Right atrium auricular region (tissue), 2 donors: ENCODE measurements at regions not wholly inside any gene's neighbourhood (a gene's known extent, or its start where the extent isn't known, plus 50 kb on each side); places are given as distances from the start of the nearest gene placed in this dataset.

Experiments
- DNase-seq: peaks from one replicate; pipeline ENCODE4 v3.0.0-alpha.2; 2019; ENCODE audit warnings: low spot score
- H3K27ac ChIP-seq, 2 donors: fragments of 200-600 bp; sonication (generic); 1 replicate in 1 of 2; 2 replicates in 1 of 2; pipeline ENCODE4 v1.5.1; 2016 to 2019
- H3K27me3 ChIP-seq, 2 donors: fragments of 200-600 bp; sonication (generic); one replicate each; pipeline versions ENCODE4 v1.5.1 to v1.6.0; 2017 to 2019
- H3K36me3 ChIP-seq: fragments of 200-600 bp; sonication (generic); one replicate; pipeline ENCODE4 v1.5.1; 2016
- H3K4me1 ChIP-seq, 2 donors: fragments of 200-600 bp; sonication (generic); one replicate each; pipeline versions ENCODE4 v1.5.1 to v1.6.0; 2017 to 2019
- H3K4me3 ChIP-seq, 2 donors: fragments of 200-600 bp; sonication (generic); 1 replicate in 1 of 2; 2 replicates in 1 of 2; pipeline ENCODE4 v1.5.1; 2017 to 2019; ENCODE audit warnings: mild to moderate bottlenecking in 1 of 2, moderate library complexity in 1 of 2
- H3K9me3 ChIP-seq, 2 donors: fragments of 200-600 bp; sonication (generic); one replicate each; pipeline ENCODE4 v1.5.1; 2019
- TF ChIP-seq, protein P1 (sequence below), 2 donors: fragments of 200-600 bp; sonication (generic); IDR thresholded peaks; one replicate each; pipeline ENCODE4 v1.5.1; 2019; ENCODE audit warnings: antibody characterized with exemption in 2 of 2

DNA sequence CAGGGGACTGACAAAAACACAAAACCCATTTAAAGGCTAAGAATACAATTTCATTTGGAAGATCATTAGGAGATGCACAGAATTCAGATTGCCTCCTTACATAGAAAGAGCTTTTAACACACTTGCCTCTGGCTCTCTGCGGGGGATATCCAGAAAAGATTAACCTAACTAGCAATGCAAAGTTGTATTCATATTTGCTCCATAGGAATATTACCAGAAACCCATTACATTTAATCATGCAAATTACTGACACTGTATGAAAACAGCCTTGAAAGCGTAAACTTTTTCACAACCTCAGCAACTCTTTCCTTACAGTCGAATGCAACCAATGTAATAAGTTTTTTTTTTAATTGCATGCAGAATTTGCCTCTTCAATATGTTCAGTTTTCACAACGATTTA lies 1087.3 kb upstream of the PRKX start:
- no peaks in the 10 kb centered on the region for H3K4me1 ChIP-seq
- peaks cover 0 to 6% of the 10 kb centered on the region in 2 donors for H3K9me3 ChIP-seq
- TF ChIP-seq, protein P1, sequence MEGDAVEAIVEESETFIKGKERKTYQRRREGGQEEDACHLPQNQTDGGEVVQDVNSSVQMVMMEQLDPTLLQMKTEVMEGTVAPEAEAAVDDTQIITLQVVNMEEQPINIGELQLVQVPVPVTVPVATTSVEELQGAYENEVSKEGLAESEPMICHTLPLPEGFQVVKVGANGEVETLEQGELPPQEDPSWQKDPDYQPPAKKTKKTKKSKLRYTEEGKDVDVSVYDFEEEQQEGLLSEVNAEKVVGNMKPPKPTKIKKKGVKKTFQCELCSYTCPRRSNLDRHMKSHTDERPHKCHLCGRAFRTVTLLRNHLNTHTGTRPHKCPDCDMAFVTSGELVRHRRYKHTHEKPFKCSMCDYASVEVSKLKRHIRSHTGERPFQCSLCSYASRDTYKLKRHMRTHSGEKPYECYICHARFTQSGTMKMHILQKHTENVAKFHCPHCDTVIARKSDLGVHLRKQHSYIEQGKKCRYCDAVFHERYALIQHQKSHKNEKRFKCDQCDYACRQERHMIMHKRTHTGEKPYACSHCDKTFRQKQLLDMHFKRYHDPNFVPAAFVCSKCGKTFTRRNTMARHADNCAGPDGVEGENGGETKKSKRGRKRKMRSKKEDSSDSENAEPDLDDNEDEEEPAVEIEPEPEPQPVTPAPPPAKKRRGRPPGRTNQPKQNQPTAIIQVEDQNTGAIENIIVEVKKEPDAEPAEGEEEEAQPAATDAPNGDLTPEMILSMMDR (IDR thresholded peaks at IDR 0.05) = no peak
- H3K27ac ChIP-seq = no peak overlapping the region
- no peaks in the 10 kb centered on the region for H3K36me3 ChIP-seq
- DNase-seq = no peak
- H3K4me3 ChIP-seq = no peak overlapping the region
- H3K27me3 ChIP-seq = no peaks in the 10 kb centered on the region

DNA sequence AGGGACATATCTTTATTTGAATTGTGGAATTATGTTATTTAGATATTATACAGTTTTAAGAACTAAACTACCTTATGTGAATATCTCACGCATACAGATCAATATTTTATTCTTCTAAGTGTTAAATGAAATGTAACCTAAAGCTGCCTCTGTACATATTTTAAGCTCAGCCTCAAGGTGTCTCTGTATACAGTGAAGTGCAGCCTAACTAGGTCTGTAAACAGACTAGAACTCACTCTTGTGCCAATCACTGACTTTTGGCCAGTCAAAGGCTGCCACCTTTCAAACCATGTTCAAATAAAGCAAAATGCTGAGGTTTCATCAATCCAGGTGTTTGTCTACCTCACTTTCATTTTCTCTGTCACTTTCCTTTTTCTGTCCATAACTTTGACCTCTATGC lies 1074.5 kb upstream of the PRKX start:
- H3K4me3 ChIP-seq = no peak overlapping the region
- TF ChIP-seq, protein P1 (IDR thresholded peaks at IDR 0.05) = no peak
- no peaks in the 10 kb centered on the region for H3K4me1 ChIP-seq
- H3K27me3 ChIP-seq = no peaks in the 10 kb centered on the region
- no peaks in the 10 kb centered on the region for H3K9me3 ChIP-seq
- no peak for DNase-seq
- H3K36me3 ChIP-seq = no peaks in the 10 kb centered on the region
- no peak overlapping the region for H3K27ac ChIP-seq

DNA sequence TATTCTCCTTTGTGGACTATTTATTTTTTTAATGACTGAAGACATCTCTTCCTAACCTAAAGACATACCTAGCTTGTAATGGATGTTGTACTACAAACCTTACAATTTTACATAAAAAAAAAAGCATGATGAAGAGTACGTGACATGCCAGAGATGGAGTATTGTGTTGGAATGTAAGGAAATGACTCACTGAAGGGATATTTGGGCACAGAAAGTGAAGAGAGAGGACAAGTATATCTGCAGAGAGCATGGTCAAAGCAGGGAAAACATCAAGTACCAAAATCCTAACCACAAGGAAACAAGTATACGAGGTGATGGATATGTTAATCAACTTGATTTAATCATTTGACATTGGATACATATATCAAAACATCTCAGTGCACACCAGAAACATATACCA lies 1051.4 kb upstream of the PRKX start:
- no peaks in the 10 kb centered on the region for H3K36me3 ChIP-seq
- H3K27ac ChIP-seq = no peak overlapping the region
- H3K4me3 ChIP-seq = no peak overlapping the region
- no peaks in the 10 kb centered on the region for H3K9me3 ChIP-seq
- DNase-seq = no peak
- H3K27me3 ChIP-seq = no peaks in the 10 kb centered on the region
- TF ChIP-seq, protein P1 (IDR thresholded peaks at IDR 0.05) = no peak
- H3K4me1 ChIP-seq = no peaks in the 10 kb centered on the region

DNA sequence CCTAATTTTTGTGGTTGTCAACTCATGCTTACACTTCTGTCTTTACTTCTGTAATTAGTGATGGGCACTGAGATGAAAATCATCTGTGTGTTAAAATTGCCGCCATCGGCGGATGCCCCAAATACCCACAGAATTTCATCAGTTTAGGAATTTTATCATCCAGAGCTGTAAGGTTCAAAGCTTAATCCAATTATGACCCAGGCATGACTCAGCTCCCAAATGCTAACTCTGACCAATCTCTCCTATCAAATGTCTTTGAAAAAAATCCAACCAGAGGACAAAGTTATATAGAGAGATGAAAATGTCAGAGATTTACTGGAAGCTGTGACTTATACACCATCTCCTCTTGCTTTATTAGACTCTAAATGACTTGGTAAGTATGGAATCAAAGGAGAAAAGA lies 1048.7 kb upstream of the PRKX start:
- H3K27ac ChIP-seq = no peak overlapping the region

DNA sequence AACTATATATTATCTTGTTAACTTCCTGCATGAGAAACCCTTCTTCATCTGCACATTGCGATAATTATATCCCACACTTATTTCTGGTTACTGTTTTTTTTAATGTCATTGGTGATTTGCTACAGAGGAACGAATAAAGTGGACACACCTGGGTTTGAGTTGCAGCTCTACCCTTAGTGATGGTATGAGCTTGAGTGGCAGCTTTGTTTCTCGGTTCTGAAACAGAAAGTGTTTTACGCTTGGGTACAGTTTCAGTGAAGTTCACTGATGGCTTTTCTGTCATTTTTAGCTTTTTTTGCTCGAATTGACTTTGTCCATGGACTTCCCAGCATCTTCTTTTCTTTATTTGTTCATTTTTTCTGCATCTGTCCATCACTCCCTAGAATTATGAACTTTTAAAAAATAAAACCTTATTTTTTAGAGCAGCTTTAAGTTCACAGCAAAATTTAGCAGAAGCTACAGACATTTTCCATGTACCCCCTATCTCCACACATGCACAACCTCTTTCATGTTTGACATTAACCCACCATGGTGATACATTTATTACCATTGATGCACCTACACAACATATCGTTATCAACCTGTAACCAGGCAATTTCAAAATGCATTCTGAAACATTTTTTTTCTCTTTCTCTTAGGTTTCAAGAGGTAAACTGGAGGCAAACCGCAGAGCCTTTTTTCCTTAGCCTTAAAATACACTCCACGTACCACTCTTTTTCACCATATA lies 1041.6 kb upstream of the PRKX start:
- H3K4me3 ChIP-seq = no peak overlapping the region
- no peak for DNase-seq
- no peaks in the 10 kb centered on the region for H3K27me3 ChIP-seq
- no peaks in the 10 kb centered on the region for H3K36me3 ChIP-seq
- no peaks in the 10 kb centered on the region for H3K9me3 ChIP-seq
- TF ChIP-seq, protein P1 (IDR thresholded peaks at IDR 0.05) = no peak
- H3K4me1 ChIP-seq = no peaks in the 10 kb centered on the region
- no peak overlapping the region for H3K27ac ChIP-seq

More for the DNA sequence above, 1048.7 kb upstream of the PRKX start:
- H3K9me3 ChIP-seq = no peaks in the 10 kb centered on the region
- no peaks in the 10 kb centered on the region for H3K36me3 ChIP-seq
- no peaks in the 10 kb centered on the region for H3K27me3 ChIP-seq
- TF ChIP-seq, protein P1 (IDR thresholded peaks at IDR 0.05) = no peak
- H3K4me3 ChIP-seq = no peak overlapping the region
- no peak for DNase-seq
- H3K4me1 ChIP-seq = no peaks in the 10 kb centered on the region

DNA sequence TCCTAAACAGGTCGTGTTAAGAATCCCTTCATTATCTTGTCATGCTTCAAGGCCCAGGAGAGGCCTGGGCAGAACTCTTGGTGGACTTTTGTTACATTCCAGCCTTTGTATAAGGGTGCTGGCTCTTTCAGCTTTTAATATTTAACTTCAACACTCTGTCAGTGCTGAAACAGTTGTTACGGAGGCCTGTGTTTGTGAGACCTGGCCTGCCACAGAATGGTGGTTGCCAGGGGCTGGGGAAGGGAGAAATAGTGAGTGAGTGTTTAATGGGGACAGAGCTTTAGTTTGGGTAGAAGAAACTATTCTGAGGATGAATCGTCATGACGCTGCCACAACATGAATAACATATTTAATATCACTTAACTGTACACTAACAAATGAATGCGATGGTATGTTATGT lies 1027.6 kb upstream of the PRKX start:
- no peak overlapping the region for H3K4me3 ChIP-seq
- no peak overlapping the region for H3K27ac ChIP-seq
- H3K27me3 ChIP-seq = no peaks in the 10 kb centered on the region
- no peak for DNase-seq
- no peaks in the 10 kb centered on the region for H3K36me3 ChIP-seq
- no peaks in the 10 kb centered on the region for H3K4me1 ChIP-seq
- H3K9me3 ChIP-seq = no peaks in the 10 kb centered on the region
- TF ChIP-seq, protein P1 (IDR thresholded peaks at IDR 0.05) = no peak
